H9 (cell line): ENCODE measurements at regions not wholly inside any gene's neighbourhood (a gene's known extent, or its start where the extent isn't known, plus 50 kb on each side); places are given as distances from the start of the nearest gene placed in this dataset.

ENCODE experiments used
- DNase-seq: peaks from one replicate; pipeline ENCODE4 v3.0.0-alpha.2; 2017
- H2AFZ ChIP-seq: one replicate; pipeline ENCODE4 v1.6.1; 2013; ENCODE audit warnings: mild to moderate bottlenecking, low read length, control low read depth, moderate library complexity
- H2AK5ac ChIP-seq: 2 replicates; pipeline ENCODE4 v1.6.1; 2013; ENCODE audit warnings: low read length, control low read depth, mixed read lengths; ENCODE audit not compliant: insufficient read length
- H2BK120ac ChIP-seq: one replicate; pipeline ENCODE4 v1.6.1; 2013; ENCODE audit warnings: low read depth, mild to moderate bottlenecking, low read length, control low read depth, inconsistent platforms; ENCODE audit not compliant: poor library complexity, severe bottlenecking
- H2BK12ac ChIP-seq: 2 replicates; pipeline ENCODE4 v1.6.1; 2013; ENCODE audit warnings: low read length, control low read depth, mixed read lengths, low read depth; ENCODE audit not compliant: insufficient read length
- H2BK15ac ChIP-seq: 2 replicates; pipeline ENCODE4 v1.6.1; 2013; ENCODE audit warnings: low read depth, low read length, control low read depth
- H2BK20ac ChIP-seq: one replicate; pipeline ENCODE4 v1.6.1; 2013; ENCODE audit warnings: low read depth, mild to moderate bottlenecking, low read length, control low read depth, inconsistent platforms; ENCODE audit not compliant: poor library complexity, severe bottlenecking
- H2BK5ac ChIP-seq: 2 replicates; pipeline ENCODE4 v1.6.1; 2013; ENCODE audit warnings: low read length, control low read depth, mixed read lengths; ENCODE audit not compliant: insufficient read length
- H3K14ac ChIP-seq: 2 replicates; pipeline ENCODE4 v1.6.1; 2013; ENCODE audit warnings: low read length, control low read depth; ENCODE audit not compliant: insufficient read depth
- H3K18ac ChIP-seq: 2 replicates; pipeline ENCODE4 v1.6.1; 2013; ENCODE audit warnings: low read depth, mild to moderate bottlenecking, mixed read lengths, low read length, control low read depth; ENCODE audit not compliant: insufficient read length
- H3K23ac ChIP-seq: 2 replicates; pipeline ENCODE4 v1.6.1; 2013; ENCODE audit warnings: low read length, control low read depth, mixed read lengths, low read depth; ENCODE audit not compliant: insufficient read length
- H3K23me2 ChIP-seq: 2 replicates; pipeline ENCODE4 v1.6.1; 2013; ENCODE audit warnings: low read depth, mild to moderate bottlenecking, mixed read lengths, low read length, control low read depth; ENCODE audit not compliant: insufficient read length, poor library complexity, severe bottlenecking
- H3K27ac ChIP-seq: 2 replicates; pipeline ENCODE4 v1.5.1; 2013; ENCODE audit warnings: low read length, control low read depth, mixed read lengths, low read depth; ENCODE audit not compliant: insufficient read length
- H3K27me3 ChIP-seq: 2 replicates; pipeline ENCODE4 v1.6.1; 2013; ENCODE audit warnings: low read length, control low read depth, inconsistent platforms; ENCODE audit not compliant: insufficient read depth
- H3K4ac ChIP-seq: 2 replicates; pipeline ENCODE4 v1.6.1; 2013; ENCODE audit warnings: low read depth, mild to moderate bottlenecking, control low read depth, inconsistent platforms, low read length, moderate library complexity
- H3K4me1 ChIP-seq: 2 replicates; pipeline ENCODE4 v1.6.1; 2013; ENCODE audit warnings: low read length, control low read depth, inconsistent platforms; ENCODE audit not compliant: insufficient read depth
- H3K4me2 ChIP-seq: 2 replicates; pipeline ENCODE4 v1.6.1; 2013; ENCODE audit warnings: low read length, control low read depth, mixed read lengths; ENCODE audit not compliant: insufficient read length, insufficient read depth
- H3K56ac ChIP-seq: 2 replicates; pipeline ENCODE4 v1.6.1; 2013; ENCODE audit warnings: low read depth, mild to moderate bottlenecking, mixed read lengths, low read length, control low read depth; ENCODE audit not compliant: insufficient read length
- H3K79me1 ChIP-seq: 2 replicates; pipeline ENCODE4 v1.6.1; 2013; ENCODE audit warnings: low read depth, mild to moderate bottlenecking, moderate library complexity, low read length, control low read depth, inconsistent platforms; ENCODE audit not compliant: insufficient read depth, poor library complexity, severe bottlenecking
- H3K79me2 ChIP-seq: 2 replicates; pipeline ENCODE4 v1.6.1; 2013; ENCODE audit warnings: low read length, control low read depth, inconsistent platforms; ENCODE audit not compliant: insufficient read depth
- H3K9ac ChIP-seq: 2 replicates; pipeline ENCODE4 v1.6.1; 2013; ENCODE audit warnings: low read length, control low read depth, mixed read lengths; ENCODE audit not compliant: insufficient read length; ENCODE audit errors: extremely low read depth
- H3K9me3 ChIP-seq: one replicate; pipeline ENCODE4 v1.6.1; 2013; ENCODE audit warnings: low read depth, low read length, inconsistent platforms; ENCODE audit not compliant: control insufficient read depth
- H3T11ph ChIP-seq: one replicate; pipeline ENCODE4 v1.6.1; 2013; ENCODE audit warnings: mild to moderate bottlenecking, low read length, control low read depth, inconsistent platforms
- H4K20me1 ChIP-seq: one replicate; pipeline ENCODE4 v1.6.1; 2013; ENCODE audit not compliant: control insufficient read depth, insufficient read length, insufficient read depth
- H4K5ac ChIP-seq: 2 replicates; pipeline ENCODE4 v1.6.1; 2013; ENCODE audit warnings: low read depth, mild to moderate bottlenecking, mixed read lengths, low read length, control low read depth; ENCODE audit not compliant: insufficient read length
- H4K8ac ChIP-seq: replicated peaks from 2 replicates; pipeline ENCODE4 v1.6.1; 2013; ENCODE audit warnings: low read length, control low read depth, mixed read lengths, low read depth; ENCODE audit not compliant: insufficient read length
- H4K91ac ChIP-seq: 2 replicates; pipeline ENCODE4 v1.6.1; 2013; ENCODE audit warnings: low read depth, mild to moderate bottlenecking, moderate library complexity, mixed read lengths, low read length, control low read depth; ENCODE audit not compliant: insufficient read length
- H3K27ac Mint-ChIP-seq, 3 experiments: 2 replicates in 2 of 3; 3 replicates in 1 of 3; pipeline ENCODE4 v1.8.0; 2020 to 2021; ENCODE audit warnings: mixed read lengths in 3 of 3, mild to moderate bottlenecking in 1 of 3, moderate library complexity in 1 of 3
- H3K27me3 Mint-ChIP-seq: 2 replicates; pipeline ENCODE4 v1.8.0; 2021; ENCODE audit warnings: low read depth, mild to moderate bottlenecking, moderate library complexity, mixed read lengths
- H3K36me3 Mint-ChIP-seq, 3 experiments: 2 replicates in 2 of 3; 3 replicates in 1 of 3; pipeline ENCODE4 v1.8.0; 2020 to 2021; ENCODE audit warnings: low read depth in 3 of 3, mixed read lengths in 3 of 3; ENCODE audit not compliant: insufficient read depth in 1 of 3
- H3K4me1 Mint-ChIP-seq, 2 experiments: 2 replicates each; pipeline ENCODE4 v1.8.0; 2020; ENCODE audit warnings: mixed read lengths in 2 of 2
- H3K4me3 Mint-ChIP-seq, 2 experiments: 2 replicates in 1 of 2; 3 replicates in 1 of 2; pipeline ENCODE4 v1.8.0; 2020 to 2021; ENCODE audit warnings: mild to moderate bottlenecking in 2 of 2, mixed read lengths in 2 of 2, moderate library complexity in 1 of 2
- H3K9me3 Mint-ChIP-seq, 2 experiments: 2 replicates in 1 of 2; 3 replicates in 1 of 2; pipeline ENCODE4 v1.8.0; 2020; ENCODE audit warnings: mild to moderate bottlenecking in 2 of 2, mixed read lengths in 2 of 2, moderate library complexity in 1 of 2
- whole genome bisulfite sequencing: extraction: QIAGEN DNeasy Blood & Tissue Kit; methylation state at CpG from one replicate; pipeline ENCODE4 v1.1.7; 2013; ENCODE audit warnings: missing lambda C conversion rate, low lambda C conversion rate, mixed read lengths; ENCODE audit not compliant: insufficient read length; ENCODE audit errors: extremely low coverage; 5-methylcytosine and 5-hydroxymethylcytosine counted together
- TF ChIP-seq, protein P1 (sequence below): fragments of 200-600 bp; sonication (generic); conservative IDR thresholded peaks from 3 replicates; pipeline ENCODE4 v1.8.0; 2021; ENCODE audit warnings: antibody characterized with exemption, mild to moderate bottlenecking

DNA sequence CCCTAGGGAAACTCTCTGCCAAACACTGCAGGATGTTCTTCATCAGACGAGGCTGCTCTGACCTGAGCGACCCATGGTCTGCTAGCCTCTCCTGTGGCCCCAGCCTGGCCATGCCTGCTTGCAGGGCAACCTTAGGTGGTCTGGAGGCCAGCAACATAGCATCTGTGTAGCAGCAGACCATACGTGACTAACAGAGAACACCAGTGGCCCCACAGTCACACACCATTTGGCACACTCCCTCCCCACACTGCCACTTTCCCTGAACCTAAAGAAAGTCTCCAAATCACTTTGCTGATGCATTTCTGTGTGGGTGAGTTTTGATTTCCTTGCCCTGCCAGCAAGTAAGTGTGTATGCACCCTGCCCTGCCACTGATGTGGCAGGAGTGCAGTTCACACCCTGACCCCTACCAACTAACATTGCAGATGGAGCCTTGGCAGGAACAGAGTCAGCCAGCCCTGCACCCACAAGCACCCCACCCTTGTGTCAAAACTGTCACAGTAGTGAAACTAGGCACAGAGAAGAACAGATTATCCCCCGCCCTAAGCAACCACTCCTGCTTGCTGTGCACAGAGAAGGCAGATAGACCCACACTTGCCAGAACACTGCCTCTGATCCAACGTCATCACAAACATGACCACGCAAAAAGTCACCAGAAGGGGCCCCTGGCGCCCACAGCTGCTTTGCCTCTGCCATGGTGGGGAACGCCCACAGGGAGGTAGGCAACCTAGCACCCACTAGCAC is 249.1 kb downstream of the SPIN4 start:
- Histone ChIP-seq H2BK15ac (no peak overlapping the region), H2BK20ac (no peak overlapping the region), H3K9me3 (peaks cover 68% of the 10 kb centered on the region), H3K79me1 (no peaks in the 10 kb centered on the region), H2AFZ (no peak overlapping the region), H3K23me2 (no peaks in the 10 kb centered on the region), H3T11ph (no peak overlapping the region), H3K18ac (no peak overlapping the region), H3K4me1 (no peaks in the 10 kb centered on the region), H3K27me3 (no peaks in the 10 kb centered on the region), H4K8ac (no peak overlapping the region), H4K20me1 (no peaks in the 10 kb centered on the region), H3K23ac (no peak overlapping the region), H2BK12ac (no peak overlapping the region), H4K5ac (no peak overlapping the region), H2BK120ac (no peak overlapping the region), H3K14ac (no peak overlapping the region), H3K4ac (no peak overlapping the region), H3K9ac (no peak overlapping the region), H2AK5ac (no peak overlapping the region), H4K91ac (no peak overlapping the region), H3K27ac (no peak overlapping the region), H3K56ac (no peak overlapping the region), H3K4me2 (no peak overlapping the region), H3K79me2 (no peaks in the 10 kb centered on the region), H2BK5ac (no peak overlapping the region)
- peaks cover 97% of the 10 kb centered on the region in 2 experiments for H3K9me3 Mint-ChIP-seq
- no CpG with 5 or more reads among the region's 8 CpGs for WGBS
- H3K4me3 Mint-ChIP-seq, result no peak overlapping the region
- H3K36me3 Mint-ChIP-seq, result peaks cover 5 to 38% (median 12%) of the 10 kb centered on the region in 3 experiments; a peak in 6 of 7 replicates
- H3K27ac Mint-ChIP-seq, result no peak overlapping the region
- TF ChIP-seq, protein P1, sequence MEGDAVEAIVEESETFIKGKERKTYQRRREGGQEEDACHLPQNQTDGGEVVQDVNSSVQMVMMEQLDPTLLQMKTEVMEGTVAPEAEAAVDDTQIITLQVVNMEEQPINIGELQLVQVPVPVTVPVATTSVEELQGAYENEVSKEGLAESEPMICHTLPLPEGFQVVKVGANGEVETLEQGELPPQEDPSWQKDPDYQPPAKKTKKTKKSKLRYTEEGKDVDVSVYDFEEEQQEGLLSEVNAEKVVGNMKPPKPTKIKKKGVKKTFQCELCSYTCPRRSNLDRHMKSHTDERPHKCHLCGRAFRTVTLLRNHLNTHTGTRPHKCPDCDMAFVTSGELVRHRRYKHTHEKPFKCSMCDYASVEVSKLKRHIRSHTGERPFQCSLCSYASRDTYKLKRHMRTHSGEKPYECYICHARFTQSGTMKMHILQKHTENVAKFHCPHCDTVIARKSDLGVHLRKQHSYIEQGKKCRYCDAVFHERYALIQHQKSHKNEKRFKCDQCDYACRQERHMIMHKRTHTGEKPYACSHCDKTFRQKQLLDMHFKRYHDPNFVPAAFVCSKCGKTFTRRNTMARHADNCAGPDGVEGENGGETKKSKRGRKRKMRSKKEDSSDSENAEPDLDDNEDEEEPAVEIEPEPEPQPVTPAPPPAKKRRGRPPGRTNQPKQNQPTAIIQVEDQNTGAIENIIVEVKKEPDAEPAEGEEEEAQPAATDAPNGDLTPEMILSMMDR, result no peak
- no peaks in the 10 kb centered on the region for H3K4me1 Mint-ChIP-seq
- peaks cover 2% of the 10 kb centered on the region; the same call in 1 of the 2 replicates for H3K27me3 Mint-ChIP-seq
- no peak for DNase-seq
